AG20443 (cell line): ENCODE measurements at regions not wholly inside any gene's neighbourhood (a gene's known extent, or its start where the extent isn't known, plus 50 kb on each side); places are given as distances from the start of the nearest gene placed in this dataset.

ENCODE experiments used
- DNase-seq: peaks from one replicate; pipeline ENCODE4 v3.0.0; 2012; ENCODE audit warnings: low spot score, mixed read lengths

GRCh38 chr14:101004176-101004575 lies 100.7 kb upstream of the RTL1 start:
- DNase-seq: no peak

- DNase-seq: no peak
Observed at GRCh38 chr14:101004954-101005353, 101.4 kb upstream of the RTL1 start.

- DNase-seq: no peak
Observed at GRCh38 chr14:101005447-101005846, 101.9 kb upstream of the RTL1 start.

- no peak for DNase-seq
Observed at GRCh38 chr14:101006008-101006407, 102.5 kb upstream of the RTL1 start.

GRCh38 chr14:101007004-101007614 lies 103.6 kb upstream of the RTL1 start:
- no peak for DNase-seq

- DNase-seq: no peak
Observed at GRCh38 chr14:101007765-101008164, 104.2 kb upstream of the RTL1 start.

GRCh38 chr14:101008196-101008595 lies 104.7 kb upstream of the RTL1 start:
- DNase-seq: no peak

GRCh38 chr14:101008631-101009336 lies 105.3 kb upstream of the RTL1 start:
- peak; percentile 11 for DNase-seq

- DNase-seq: no peak
Observed at GRCh38 chr14:101009531-101009930, 106.0 kb upstream of the RTL1 start.

GRCh38 chr14:101010293-101010692 lies 106.8 kb upstream of the RTL1 start:
- DNase-seq: no peak

GRCh38 chr14:101010835-101011234 lies 107.3 kb upstream of the RTL1 start:
- no peak for DNase-seq

GRCh38 chr14:101017209-101017608 lies 113.7 kb upstream of the RTL1 start:
- DNase-seq: peak; percentile 75

GRCh38 chr14:101017806-101018560 lies 114.5 kb upstream of the RTL1 start:
- DNase-seq: no peak

- DNase-seq: no peak
Observed at GRCh38 chr14:101018561-101019290, 115.2 kb upstream of the RTL1 start.

GRCh38 chr14:101019541-101019940 lies 116.0 kb upstream of the RTL1 start:
- no peak for DNase-seq

GRCh38 chr14:101019990-101020710 lies 116.6 kb upstream of the RTL1 start:
- no peak for DNase-seq

- no peak for DNase-seq
Observed at GRCh38 chr14:101020834-101021370, 117.4 kb upstream of the RTL1 start.

- DNase-seq: no peak
Observed at GRCh38 chr14:101022121-101022520, 118.6 kb upstream of the RTL1 start.

- no peak for DNase-seq
Observed at GRCh38 chr14:101022916-101023435, 119.5 kb upstream of the RTL1 start.

GRCh38 chr14:101024686-101025085 lies 121.2 kb upstream of the RTL1 start:
- no peak for DNase-seq

GRCh38 chr14:101025131-101025530 lies 121.6 kb upstream of the RTL1 start:
- DNase-seq: no peak
